Spleen (tissue), 7 donors: ENCODE measurements at regions not wholly inside any gene's neighbourhood (a gene's known extent, or its start where the extent isn't known, plus 50 kb on each side); places are given as distances from the start of the nearest gene placed in this dataset.

Experiments used
- POLR2A ChIP-seq, 3 donors: fragments of 450-650 bp; IDR thresholded peaks; one replicate each; pipeline ENCODE4 v1.5.1; 2017; ENCODE audit warnings: antibody characterized with exemption in 3 of 3, mild to moderate bottlenecking in 1 of 3
- POLR2AphosphoS5 ChIP-seq, 3 donors: sonication (generic); formaldehyde crosslinking; IDR thresholded peaks; one replicate each; pipeline ENCODE4 v1.5.1; 2017; ENCODE audit warnings: antibody characterized with exemption in 3 of 3
- TF ChIP-seq, protein P1 (sequence below), 11 experiments: fragments of 200-600 bp in 7 of 11; fragments of 450-650 bp in 4 of 11; sonication (generic) in 4 of 11; IDR thresholded peaks in 8 of 11; conservative IDR thresholded peaks in 3 of 11; 1 replicate in 7 of 11; 2 replicates in 4 of 11; pipeline versions ENCODE4 v1.4.0 to v1.8.0; 2016 to 2021; ENCODE audit warnings: antibody characterized with exemption in 11 of 11, inconsistent platforms in 4 of 11, mild to moderate bottlenecking in 1 of 11
- donor health status: DM: no; HTN: no; CAD: no; lungs with moderate emphysema.
- donor health status: DM: no; HTN: no; CAD: no.
- donor health status: DM: no; HTN: no; CAD: no.

DNA sequence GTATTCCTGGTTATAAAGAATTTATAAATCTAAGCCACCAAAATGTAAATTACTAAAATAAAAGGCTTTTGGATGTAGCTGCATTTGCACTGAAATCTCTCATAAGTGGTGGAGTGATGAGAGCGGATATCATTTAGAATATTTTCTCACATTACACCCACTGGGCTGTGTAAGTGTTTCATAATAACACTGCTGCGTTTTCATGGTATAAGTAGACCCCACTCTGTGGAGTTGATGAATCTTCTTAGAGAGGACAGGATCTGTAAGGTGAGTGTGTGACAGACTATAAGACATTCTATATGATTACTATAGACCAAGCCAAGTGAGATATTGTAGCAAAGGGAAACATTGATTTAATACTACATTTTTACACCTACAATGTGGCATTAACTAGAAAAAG is 1024.1 kb upstream of the LRRN3 start:
- TF ChIP-seq, protein P1, sequence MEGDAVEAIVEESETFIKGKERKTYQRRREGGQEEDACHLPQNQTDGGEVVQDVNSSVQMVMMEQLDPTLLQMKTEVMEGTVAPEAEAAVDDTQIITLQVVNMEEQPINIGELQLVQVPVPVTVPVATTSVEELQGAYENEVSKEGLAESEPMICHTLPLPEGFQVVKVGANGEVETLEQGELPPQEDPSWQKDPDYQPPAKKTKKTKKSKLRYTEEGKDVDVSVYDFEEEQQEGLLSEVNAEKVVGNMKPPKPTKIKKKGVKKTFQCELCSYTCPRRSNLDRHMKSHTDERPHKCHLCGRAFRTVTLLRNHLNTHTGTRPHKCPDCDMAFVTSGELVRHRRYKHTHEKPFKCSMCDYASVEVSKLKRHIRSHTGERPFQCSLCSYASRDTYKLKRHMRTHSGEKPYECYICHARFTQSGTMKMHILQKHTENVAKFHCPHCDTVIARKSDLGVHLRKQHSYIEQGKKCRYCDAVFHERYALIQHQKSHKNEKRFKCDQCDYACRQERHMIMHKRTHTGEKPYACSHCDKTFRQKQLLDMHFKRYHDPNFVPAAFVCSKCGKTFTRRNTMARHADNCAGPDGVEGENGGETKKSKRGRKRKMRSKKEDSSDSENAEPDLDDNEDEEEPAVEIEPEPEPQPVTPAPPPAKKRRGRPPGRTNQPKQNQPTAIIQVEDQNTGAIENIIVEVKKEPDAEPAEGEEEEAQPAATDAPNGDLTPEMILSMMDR (IDR thresholded peaks at IDR 0.05 in 8 of 11, conservative IDR thresholded peaks at IDR 0.05 in 3 of 11) = no peak
- TF ChIP-seq POLR2AphosphoS5 (IDR thresholded peaks at IDR 0.05) = no peak
- TF ChIP-seq POLR2A (IDR thresholded peaks at IDR 0.05) = no peak
